AG09309 (cell line): ENCODE measurements at regions not wholly inside any gene's neighbourhood (a gene's known extent, or its start where the extent isn't known, plus 50 kb on each side); places are given as distances from the start of the nearest gene placed in this dataset.

Source experiments
- DNase-seq: peaks from one replicate; pipeline ENCODE4 v3.0.0-alpha.2; 2010; ENCODE audit warnings: low read depth
- H3K4me3 ChIP-seq: 2 replicates; pipeline ENCODE4 v1.5.1; 2011; ENCODE audit warnings: mild to moderate bottlenecking, low read depth, low read length, moderate library complexity; ENCODE audit not compliant: control insufficient read depth
- TF ChIP-seq, protein P1 (sequence below): IDR thresholded peaks from 2 replicates; pipeline ENCODE4 v1.5.1; 2011; ENCODE audit warnings: mild to moderate bottlenecking, low read depth, low read length, inconsistent platforms; ENCODE audit not compliant: insufficient read depth, control insufficient read depth; ENCODE audit errors: missing control alignments

DNA sequence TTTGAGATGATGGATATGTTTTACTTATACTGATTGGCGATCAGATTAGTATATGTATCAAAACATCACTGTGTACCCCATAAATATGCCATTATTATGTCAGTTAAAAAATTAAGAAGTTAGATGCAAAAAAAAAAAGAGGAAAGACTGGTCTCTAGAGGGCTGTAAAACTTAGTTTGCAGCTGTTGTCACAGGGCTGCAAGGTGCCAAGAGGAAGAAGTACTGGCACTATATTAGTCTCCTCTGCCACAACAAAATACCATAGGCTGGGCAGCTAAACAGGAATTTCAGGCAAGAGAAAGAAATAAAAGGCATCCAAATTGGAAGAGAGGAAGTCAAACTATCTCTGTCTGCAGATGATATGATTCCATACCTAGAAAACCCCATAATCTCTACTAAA is 177.8 kb upstream of the PLPP4 start:
- TF ChIP-seq, protein P1, sequence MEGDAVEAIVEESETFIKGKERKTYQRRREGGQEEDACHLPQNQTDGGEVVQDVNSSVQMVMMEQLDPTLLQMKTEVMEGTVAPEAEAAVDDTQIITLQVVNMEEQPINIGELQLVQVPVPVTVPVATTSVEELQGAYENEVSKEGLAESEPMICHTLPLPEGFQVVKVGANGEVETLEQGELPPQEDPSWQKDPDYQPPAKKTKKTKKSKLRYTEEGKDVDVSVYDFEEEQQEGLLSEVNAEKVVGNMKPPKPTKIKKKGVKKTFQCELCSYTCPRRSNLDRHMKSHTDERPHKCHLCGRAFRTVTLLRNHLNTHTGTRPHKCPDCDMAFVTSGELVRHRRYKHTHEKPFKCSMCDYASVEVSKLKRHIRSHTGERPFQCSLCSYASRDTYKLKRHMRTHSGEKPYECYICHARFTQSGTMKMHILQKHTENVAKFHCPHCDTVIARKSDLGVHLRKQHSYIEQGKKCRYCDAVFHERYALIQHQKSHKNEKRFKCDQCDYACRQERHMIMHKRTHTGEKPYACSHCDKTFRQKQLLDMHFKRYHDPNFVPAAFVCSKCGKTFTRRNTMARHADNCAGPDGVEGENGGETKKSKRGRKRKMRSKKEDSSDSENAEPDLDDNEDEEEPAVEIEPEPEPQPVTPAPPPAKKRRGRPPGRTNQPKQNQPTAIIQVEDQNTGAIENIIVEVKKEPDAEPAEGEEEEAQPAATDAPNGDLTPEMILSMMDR, result no peak
- no peak overlapping the region for H3K4me3 ChIP-seq
- no peak for DNase-seq

DNA sequence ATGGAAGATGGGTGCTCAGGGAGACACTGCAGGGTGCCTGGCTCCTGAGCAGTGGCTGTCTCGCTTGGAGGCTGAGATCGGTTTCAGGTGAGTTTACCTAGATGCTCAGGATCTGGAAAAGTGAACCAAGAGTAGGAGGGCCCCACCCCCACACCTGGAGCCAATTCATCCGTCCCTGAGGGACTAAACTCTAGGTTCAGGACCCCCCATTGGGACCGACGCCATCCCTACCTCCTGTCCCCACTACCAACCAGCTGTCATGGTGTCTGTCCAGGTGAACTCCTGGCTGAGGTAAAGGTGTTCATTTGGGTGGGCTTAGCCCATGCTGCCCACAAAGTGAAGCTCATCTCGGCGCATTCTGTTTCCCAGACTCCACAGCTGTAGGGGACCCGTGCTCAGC is 174.6 kb upstream of the PLPP4 start:
- TF ChIP-seq, protein P1, result no peak
- no peak for DNase-seq
- no peak overlapping the region for H3K4me3 ChIP-seq

DNA sequence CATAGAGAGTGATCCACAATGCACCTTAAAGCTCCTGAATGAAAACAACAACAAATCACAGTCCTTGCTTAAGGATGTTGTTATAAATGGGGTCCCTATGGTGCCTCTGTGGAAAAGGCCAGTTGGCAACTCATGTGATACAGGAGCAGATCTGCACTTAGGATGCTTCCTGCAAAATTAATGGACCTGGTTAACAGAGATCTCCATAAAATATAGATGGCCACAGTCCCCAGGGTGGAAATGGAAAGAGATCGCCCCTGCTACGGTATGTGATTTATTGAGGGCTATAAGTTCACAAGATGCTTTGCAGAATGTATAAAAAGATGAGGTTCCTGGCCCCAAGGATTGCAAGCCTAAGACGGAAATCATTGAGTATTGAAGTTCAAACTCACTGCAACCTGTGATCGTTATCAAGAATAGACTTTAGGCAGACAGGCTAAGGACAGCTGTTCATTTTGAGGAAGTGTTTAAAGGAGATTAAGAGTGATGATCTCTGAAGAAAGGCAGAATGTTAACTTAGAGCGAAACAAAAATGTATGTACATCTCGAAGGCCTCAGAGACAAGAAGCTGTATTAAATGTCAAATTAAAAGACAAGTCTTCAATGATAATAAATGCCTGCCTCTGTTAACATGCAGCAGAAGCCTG is 174.1 kb upstream of the PLPP4 start:
- H3K4me3 ChIP-seq, result no peak overlapping the region
- DNase-seq, result no peak
- TF ChIP-seq, protein P1, result no peak

DNA sequence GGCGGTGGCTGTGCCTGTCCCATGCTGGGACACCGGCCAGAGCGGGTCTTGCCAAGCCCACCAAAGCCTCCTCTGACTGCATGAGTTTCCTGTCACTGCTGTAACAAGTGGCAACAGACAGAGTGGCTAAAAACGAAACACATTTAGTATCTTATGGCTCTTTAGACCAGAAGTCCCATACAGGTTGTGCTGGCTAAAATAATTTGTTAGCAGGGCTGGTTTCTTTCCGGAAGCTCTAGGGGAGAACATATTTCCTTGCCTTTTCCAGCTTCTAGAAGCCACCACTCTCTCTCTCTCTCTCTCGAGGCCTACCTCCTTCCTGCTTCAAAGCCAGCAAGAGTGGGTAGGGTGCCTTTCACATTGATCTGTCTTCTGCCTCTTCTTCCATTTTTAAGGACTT is 171.6 kb upstream of the PLPP4 start:
- no peak overlapping the region for H3K4me3 ChIP-seq
- TF ChIP-seq, protein P1, result no peak
- DNase-seq, result no peak

DNA sequence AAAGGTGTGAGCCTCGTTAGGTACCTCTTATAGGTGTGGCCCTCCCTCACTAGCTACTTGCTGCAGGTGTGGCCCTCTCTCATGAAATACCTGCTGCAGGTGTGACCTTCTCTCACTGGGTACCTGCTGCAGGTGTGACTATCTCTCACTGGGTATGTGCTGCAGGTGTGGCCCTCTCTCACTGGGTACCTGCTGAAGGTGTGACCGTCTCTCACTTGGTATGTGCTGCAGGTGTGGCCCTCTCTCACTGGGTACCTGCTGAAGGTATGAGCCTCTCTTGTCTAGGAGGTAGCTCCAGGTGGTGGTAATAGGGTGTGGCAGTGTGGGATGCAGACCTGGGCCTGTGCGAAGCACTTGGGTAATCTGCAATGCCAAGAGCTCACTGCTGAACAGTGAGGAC is 170.7 kb upstream of the PLPP4 start:
- DNase-seq, result no peak
- H3K4me3 ChIP-seq, result no peak overlapping the region
- TF ChIP-seq, protein P1, result no peak

DNA sequence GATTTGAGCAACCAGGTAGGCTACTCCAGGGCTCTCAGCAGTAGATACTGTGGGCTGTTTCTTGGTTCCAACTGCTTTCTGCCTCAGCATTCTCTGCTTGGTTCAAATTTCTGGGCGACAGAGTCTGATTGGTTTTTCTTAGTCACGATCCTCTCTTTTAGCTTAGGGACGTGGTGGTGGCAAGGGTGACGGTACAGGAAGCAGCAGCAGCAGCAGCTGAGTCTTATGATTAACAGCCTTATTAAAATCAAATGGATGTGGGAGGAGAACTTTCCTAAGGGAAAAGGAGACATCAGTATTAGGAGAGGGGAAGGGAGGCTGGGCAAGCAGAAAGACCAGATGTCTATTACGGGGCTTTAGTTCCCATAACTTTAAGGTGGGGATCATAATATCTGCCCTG is 156.5 kb upstream of the PLPP4 start:
- TF ChIP-seq, protein P1, result no peak
- DNase-seq, result peak; percentile 1
- H3K4me3 ChIP-seq, result no peak overlapping the region

DNA sequence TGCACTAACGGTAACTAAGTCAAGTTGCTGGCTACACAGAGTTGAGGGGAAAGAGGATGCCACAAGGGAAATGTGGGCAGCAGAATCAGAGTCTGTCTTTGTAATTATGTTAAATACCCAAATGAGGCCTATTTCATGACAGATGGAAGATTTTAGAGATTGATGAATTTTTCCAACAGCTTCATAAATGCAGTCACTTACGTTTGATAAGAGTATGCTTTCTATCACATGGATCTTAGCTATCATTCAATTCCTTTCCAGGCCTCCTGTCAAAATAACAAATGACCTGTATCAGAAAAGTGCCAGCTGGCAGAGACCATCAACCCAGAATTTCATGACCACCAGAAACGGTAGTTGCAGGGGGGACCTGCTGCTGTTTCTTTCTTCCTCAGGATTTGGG is 148.4 kb upstream of the PLPP4 start:
- TF ChIP-seq, protein P1, result no peak
- no peak overlapping the region for H3K4me3 ChIP-seq

More for the DNA sequence above, 148.4 kb upstream of the PLPP4 start:
- no peak for DNase-seq
